ENCODE measurements at regions not wholly inside any gene's neighbourhood (a gene's known extent, or its start where the extent isn't known, plus 50 kb on each side); places are given as distances from the start of the nearest gene placed in this dataset.

DNA sequence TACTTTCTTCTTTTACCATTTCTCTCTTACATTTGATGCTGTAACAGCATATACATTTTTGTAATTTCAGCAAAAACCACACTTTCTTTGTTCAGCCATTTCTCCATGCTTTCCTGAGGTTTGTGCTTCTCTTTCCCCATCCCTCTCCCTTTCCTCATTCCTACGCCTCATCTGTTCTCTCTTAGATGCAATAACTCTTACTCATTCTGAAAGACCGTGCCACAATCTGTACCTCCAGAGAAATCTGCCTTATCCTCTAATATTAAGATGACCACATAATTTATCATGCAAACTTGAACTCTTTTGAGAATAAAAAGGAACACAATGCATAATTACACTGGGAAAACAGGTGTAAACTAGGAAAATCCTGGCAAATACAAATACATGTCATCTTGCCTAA lies 588.9 kb downstream of the JRKL start:
- TF ChIP-seq EZH2 (IDR thresholded peaks at IDR 0.05): no peak
- TF ChIP-seq, protein P1, sequence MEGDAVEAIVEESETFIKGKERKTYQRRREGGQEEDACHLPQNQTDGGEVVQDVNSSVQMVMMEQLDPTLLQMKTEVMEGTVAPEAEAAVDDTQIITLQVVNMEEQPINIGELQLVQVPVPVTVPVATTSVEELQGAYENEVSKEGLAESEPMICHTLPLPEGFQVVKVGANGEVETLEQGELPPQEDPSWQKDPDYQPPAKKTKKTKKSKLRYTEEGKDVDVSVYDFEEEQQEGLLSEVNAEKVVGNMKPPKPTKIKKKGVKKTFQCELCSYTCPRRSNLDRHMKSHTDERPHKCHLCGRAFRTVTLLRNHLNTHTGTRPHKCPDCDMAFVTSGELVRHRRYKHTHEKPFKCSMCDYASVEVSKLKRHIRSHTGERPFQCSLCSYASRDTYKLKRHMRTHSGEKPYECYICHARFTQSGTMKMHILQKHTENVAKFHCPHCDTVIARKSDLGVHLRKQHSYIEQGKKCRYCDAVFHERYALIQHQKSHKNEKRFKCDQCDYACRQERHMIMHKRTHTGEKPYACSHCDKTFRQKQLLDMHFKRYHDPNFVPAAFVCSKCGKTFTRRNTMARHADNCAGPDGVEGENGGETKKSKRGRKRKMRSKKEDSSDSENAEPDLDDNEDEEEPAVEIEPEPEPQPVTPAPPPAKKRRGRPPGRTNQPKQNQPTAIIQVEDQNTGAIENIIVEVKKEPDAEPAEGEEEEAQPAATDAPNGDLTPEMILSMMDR (IDR thresholded peaks at IDR 0.05): no peak
- TF ChIP-seq EZH2phosphoT487 (IDR thresholded peaks at IDR 0.05): no peak
